IMR-90 (cell line): ENCODE measurements at regions not wholly inside any gene's neighbourhood (a gene's known extent, or its start where the extent isn't known, plus 50 kb on each side); places are given as distances from the start of the nearest gene placed in this dataset.
A peak's percentile ranks its signal among the peaks of the same experiment; 100 is the strongest.

Experiments used
- ATAC-seq: fragments of 200-7000 bp; cut with Tn5 transposase; 2 replicates; pipeline ENCODE4 v1.9.1; 2020; ENCODE audit warnings: low read depth, mild to moderate bottlenecking, moderate library complexity
- BruUV-seq: library from RNA; stranded (reverse); fragments of 400-500 nt; replicated peaks from 2 replicates; lab custom pipeline; 2021; lab: Mats Ljungman, UMichigan
- CTCF ChIA-PET: fragments of 300-600 bp; formaldehyde crosslinking; extraction: SDS; loops from one replicate; lab custom pipeline; 2021; ENCODE audit warnings: antibody characterized with exemption; lab: Yijun Ruan, JAX
- POLR2A ChIA-PET: fragments of 300-600 bp; sonication (Branson Sonifier 250); formaldehyde crosslinking; loops from one replicate; lab custom pipeline; 2022; ENCODE audit warnings: antibody characterized with exemption; ENCODE audit not compliant: unreplicated experiment; lab: Charles Lee
- DNase-seq: peaks from one replicate; pipeline ENCODE4 v3.0.0; 2013
- H2AFZ ChIP-seq: replicated peaks from 2 replicates; pipeline ENCODE3; 2013; ENCODE audit warnings: low read length, mild to moderate bottlenecking; ENCODE audit not compliant: poor library complexity
- H2AK5ac ChIP-seq: 2 replicates; pipeline ENCODE4 v1.6.1; 2013; ENCODE audit warnings: low read depth, low read length, inconsistent platforms
- H2AK9ac ChIP-seq: replicated peaks from 2 replicates; pipeline ENCODE3; 2013; ENCODE audit warnings: mild to moderate bottlenecking, low read depth, low read length, moderate library complexity; ENCODE audit not compliant: poor library complexity
- H2BK120ac ChIP-seq: 2 replicates; pipeline ENCODE4 v1.6.1; 2013; ENCODE audit warnings: low read depth, low read length, inconsistent platforms
- H2BK15ac ChIP-seq: 3 replicates; pipeline ENCODE4 v1.6.1; 2013; ENCODE audit warnings: low read depth, low read length, inconsistent platforms
- H2BK20ac ChIP-seq: 2 replicates; pipeline ENCODE4 v1.6.1; 2013; ENCODE audit warnings: low read depth, mild to moderate bottlenecking, inconsistent platforms, low read length, moderate library complexity
- H2BK5ac ChIP-seq: 2 replicates; pipeline ENCODE4 v1.6.1; 2013; ENCODE audit warnings: mild to moderate bottlenecking, low read depth, low read length, inconsistent platforms; ENCODE audit not compliant: poor library complexity, severe bottlenecking
- H3K14ac ChIP-seq: replicated peaks from 2 replicates; pipeline ENCODE4 v1.6.1; 2013; ENCODE audit warnings: low read depth, low read length, inconsistent platforms
- H3K18ac ChIP-seq: 2 replicates; pipeline ENCODE4 v1.6.1; 2013; ENCODE audit warnings: low read depth, low read length, control low read depth
- H3K23ac ChIP-seq: 2 replicates; pipeline ENCODE4 v1.6.1; 2013; ENCODE audit warnings: low read depth, low read length, inconsistent platforms
- H3K27ac ChIP-seq: 2 replicates; pipeline ENCODE4 v1.5.1; 2013; ENCODE audit warnings: mild to moderate bottlenecking, control low read depth, low read length; ENCODE audit not compliant: insufficient read depth
- H3K27me3 ChIP-seq: 2 replicates; pipeline ENCODE4 v1.6.1; 2013; ENCODE audit warnings: low read length; ENCODE audit not compliant: control insufficient read depth, insufficient read depth
- H3K36me3 ChIP-seq: 2 replicates; pipeline ENCODE4 v1.6.1; 2013; ENCODE audit warnings: low read length, mixed read lengths; ENCODE audit not compliant: control insufficient read depth, insufficient read depth
- H3K4ac ChIP-seq: 2 replicates; pipeline ENCODE4 v1.6.1; 2013; ENCODE audit warnings: low read depth, low read length, inconsistent platforms
- H3K4me1 ChIP-seq: 2 replicates; pipeline ENCODE4 v1.6.1; 2013; ENCODE audit warnings: low read length, mixed read lengths; ENCODE audit not compliant: control insufficient read depth, insufficient read depth
- H3K4me2 ChIP-seq: 2 replicates; pipeline ENCODE4 v1.6.1; 2013; ENCODE audit warnings: low read depth, mild to moderate bottlenecking, control low read depth, low read length, moderate library complexity
- H3K4me3 ChIP-seq: 2 replicates; pipeline ENCODE4 v1.5.1; 2013; ENCODE audit warnings: low read depth, mild to moderate bottlenecking, control low read depth, low read length, moderate library complexity; ENCODE audit not compliant: insufficient read depth
- H3K56ac ChIP-seq: 2 replicates; pipeline ENCODE4 v1.6.1; 2013; ENCODE audit warnings: low read length, inconsistent platforms; ENCODE audit not compliant: insufficient read depth; ENCODE audit errors: extremely low read depth
- H3K79me1 ChIP-seq, 2 experiments: 2 replicates each; pipeline ENCODE4 v1.6.1; 2013; ENCODE audit warnings: low read length in 2 of 2, inconsistent platforms in 1 of 2, low read depth in 1 of 2
- H3K9ac ChIP-seq: 2 replicates; pipeline ENCODE4 v1.6.1; 2013; ENCODE audit warnings: low read depth, low read length, control low read depth
- H3K9me1 ChIP-seq: 2 replicates; pipeline ENCODE4 v1.6.1; 2013; ENCODE audit warnings: low read length, inconsistent platforms; ENCODE audit not compliant: insufficient read depth
- H3K9me3 ChIP-seq: 2 replicates; pipeline ENCODE4 v1.6.1; 2013; ENCODE audit warnings: low read length; ENCODE audit not compliant: control insufficient read depth, insufficient read depth
- H4K20me1 ChIP-seq: 2 replicates; pipeline ENCODE4 v1.6.1; 2013; ENCODE audit warnings: low read length, inconsistent platforms; ENCODE audit not compliant: insufficient read depth
- H4K5ac ChIP-seq: 2 replicates; pipeline ENCODE4 v1.6.1; 2013; ENCODE audit warnings: mild to moderate bottlenecking, low read depth, low read length, control low read depth
- H4K8ac ChIP-seq, 2 experiments: 2 replicates each; pipeline ENCODE4 v1.6.1; 2013; ENCODE audit warnings: low read depth in 2 of 2, low read length in 2 of 2, control low read depth in 1 of 2, inconsistent platforms in 1 of 2
- H4K91ac ChIP-seq: 2 replicates; pipeline ENCODE4 v1.6.1; 2013; ENCODE audit warnings: low read depth, low read length, inconsistent platforms; ENCODE audit not compliant: insufficient read depth
- CTCF ChIP-seq: conservative IDR thresholded peaks from 2 replicates; pipeline ENCODE4 v1.5.1; 2012; ENCODE audit warnings: mild to moderate bottlenecking, low read depth, low read length, improper control_type of control experiment
- MAZ ChIP-seq: IDR thresholded peaks from 2 replicates; pipeline ENCODE4 v1.6.1; 2012; ENCODE audit warnings: low read depth, mild to moderate bottlenecking, low read length, improper control_type of control experiment, moderate library complexity, borderline replicate concordance
- MXI1 ChIP-seq: IDR thresholded peaks from 2 replicates; pipeline ENCODE4 v1.6.1; 2012; ENCODE audit warnings: low read depth, mild to moderate bottlenecking, low read length, moderate library complexity, borderline replicate concordance
- WGBS, 2 experiments: methylation state at CpG; one replicate each; pipeline versions ENCODE4 v1.1.5 to v1.1.7; 2013; ENCODE audit warnings: missing lambda C conversion rate in 2 of 2; ENCODE audit not compliant: insufficient read length in 1 of 2; ENCODE audit errors: extremely low coverage in 2 of 2; 5-methylcytosine and 5-hydroxymethylcytosine counted together
- dilution Hi-C: fragments of 300-500 bp; cut with HindIII; formaldehyde crosslinking; loops from one replicate; pipeline ENCODE4 v1.14.3; 2018; ENCODE audit warnings: low sequenced_read_pairs; ENCODE audit not compliant: unreplicated experiment
- in situ Hi-C: fragments of 300-500 bp; cut with MboI; formaldehyde crosslinking; loops from 3 replicates; pipeline ENCODE4 v1.14.3; 2019; ENCODE audit warnings: low sequenced_read_pairs, inconsistent platforms, mixed read lengths
- intact Hi-C: fragments of 100-400 bp; cut with micrococcal nuclease; formaldehyde crosslinking; loops from 2 replicates; pipeline ENCODE4 v1.10.0; 2022

GRCh38 chr10:29736366-29737073 lies 101.7 kb upstream of the SVIL start:
- H3K4me3 ChIP-seq = peak overlapping the region; percentile 81
- POLR2A ChIA-PET = interaction anchor here (1.5 kb wide), 1 partner anchor 211 kb away, joined by 5 read pairs; no protein-coding TSS in a partner anchor
- peak overlapping the region; percentile 91 for H3K14ac ChIP-seq
- peak overlapping the region; percentile 91; the same call in 1 of the 2 replicates for H2AK5ac ChIP-seq
- peak overlapping the region; percentile 94 for H3K4ac ChIP-seq
- BruUV-seq = no TSS peak
- no peaks in the 10 kb centered on the region for H3K27me3 ChIP-seq
- H3K23ac ChIP-seq = peak overlapping the region; percentile 87
- ATAC-seq (peak; percentile 71), DNase-seq (no peak)
- in situ Hi-C loops (no loop called here), intact Hi-C loops (loop anchor here (1.0 to 5.0 kb wide), 6 partner anchors 48 to 266 kb away; no protein-coding TSS in a partner anchor), dilution Hi-C loops (no loop called here)
- H2BK20ac ChIP-seq = peak overlapping the region; percentile 82
- H3K9me1 ChIP-seq = no peaks in the 10 kb centered on the region
- TF ChIP-seq CTCF (no peak), MAZ (peak; percentile 66; the same call in 1 of the 2 replicates), MXI1 (0 out of 2 replicates have a peak, but pooled peaks have one; percentile 24)
- peak overlapping the region; percentile 93 for H2AK9ac ChIP-seq
- peak overlapping the region; percentile 90 for H3K27ac ChIP-seq
- no peaks in the 10 kb centered on the region for H3K36me3 ChIP-seq
- H4K91ac ChIP-seq = peak overlapping the region; percentile 92
- WGBS, 2 experiments = 0% methylated on average over 15 of the region's 74 CpGs; no CpG with 5 or more reads in 1 of the 2 experiments
- peak overlapping the region; percentile 77 for H3K9ac ChIP-seq
- peaks cover 5% of the 10 kb centered on the region for H3K4me1 ChIP-seq
- peaks cover 29% of the 10 kb centered on the region for H4K20me1 ChIP-seq
- peak overlapping the region; percentile 42 for H4K5ac ChIP-seq
- H2BK120ac ChIP-seq = peak overlapping the region; percentile 97
- H3K18ac ChIP-seq = peak overlapping the region; percentile 67
- H2BK5ac ChIP-seq = peak overlapping the region; percentile 86
- peak overlapping the region; percentile 80 for H3K4me2 ChIP-seq
- H4K8ac ChIP-seq = peak overlapping the region; percentile 38 to 74; a peak in 3 of 4 replicates
- H2AFZ ChIP-seq = peak overlapping the region; percentile 95
- peaks cover 20 to 38% of the 10 kb centered on the region in 2 experiments; a peak in 3 of 4 replicates for H3K79me1 ChIP-seq
- H3K9me3 ChIP-seq = no peaks in the 10 kb centered on the region
- H2BK15ac ChIP-seq = peak overlapping the region; percentile 74; the same call in 2 of the 3 replicates
- peak overlapping the region; percentile 81; the same call in 1 of the 2 replicates for H3K56ac ChIP-seq
- CTCF ChIA-PET = interaction anchor here (0.7 to 1.9 kb wide), 2 partner anchors 108 to 122 kb away, joined by 3 to 7 read pairs; no protein-coding TSS in a partner anchor
